Prostate gland (tissue), 2 donors: ENCODE measurements at regions not wholly inside any gene's neighbourhood (a gene's known extent, or its start where the extent isn't known, plus 50 kb on each side); places are given as distances from the start of the nearest gene placed in this dataset.

Experiments used
- CTCF ChIP-seq, 4 experiments: fragments of 200-600 bp in 2 of 4; fragments of 450-650 bp in 2 of 4; sonication (generic) in 2 of 4; IDR thresholded peaks; 1 replicate in 3 of 4; 2 replicates in 1 of 4; pipeline ENCODE4 v1.5.1; 2016 to 2019; ENCODE audit warnings: antibody characterized with exemption in 4 of 4, mild to moderate bottlenecking in 2 of 4, moderate library complexity in 2 of 4
- POLR2A ChIP-seq: fragments of 450-650 bp; IDR thresholded peaks from one replicate; pipeline ENCODE4 v1.6.1; 2016; ENCODE audit warnings: antibody characterized with exemption, mild to moderate bottlenecking
- POLR2AphosphoS5 ChIP-seq: sonication (generic); formaldehyde crosslinking; IDR thresholded peaks from one replicate; pipeline ENCODE4 v1.6.1; 2017; ENCODE audit warnings: antibody characterized with exemption

- TF ChIP-seq CTCF (IDR thresholded peaks at IDR 0.05), result no peak
- TF ChIP-seq POLR2AphosphoS5, result no peak
- TF ChIP-seq POLR2A, result no peak
These were observed 196.5 kb downstream of the LRATD1 start for GRCh38 chr2:14828968-14829367.
